Erythroblast (primary cell): ENCODE measurements at regions not wholly inside any gene's neighbourhood (a gene's known extent, or its start where the extent isn't known, plus 50 kb on each side); places are given as distances from the start of the nearest gene placed in this dataset.

ENCODE experiments used
- GATA1 ChIP-seq: IDR thresholded peaks from 2 replicates; pipeline ENCODE4 v1.6.1; 2011; ENCODE audit warnings: low read depth, mild to moderate bottlenecking, control low read depth, low read length, moderate library complexity
- POLR2A ChIP-seq: IDR thresholded peaks from 2 replicates; pipeline ENCODE4 v1.6.1; 2011; ENCODE audit warnings: mild to moderate bottlenecking, low read length

GRCh38 chr4:189204616-189205015, 736.1 kb upstream of the FRG1 start:
- TF ChIP-seq POLR2A (no peak), GATA1 (no peak)
